ENCODE measurements at regions not wholly inside any gene's neighbourhood (a gene's known extent, or its start where the extent isn't known, plus 50 kb on each side); places are given as distances from the start of the nearest gene placed in this dataset.

GRCh38 chr18:73556904-73557303 is 590.7 kb downstream of the FBXO15 start:
- Histone ChIP-seq H4K20me1 (ENCODE audit: insufficient read depth, low read length, poor library complexity, severe bottlenecking) (no peaks in the 10 kb centered on the region), H3K36me3 (ENCODE audit: insufficient read depth, low read length) (no peaks in the 10 kb centered on the region), H3K79me2 (ENCODE audit: insufficient read depth, low read length) (no peaks in the 10 kb centered on the region), H3F3A (ENCODE audit: low read depth) (no peaks in the 10 kb centered on the region), H3K27me3 (ENCODE audit: insufficient read depth, low read length, poor library complexity, severe bottlenecking) (no peaks in the 10 kb centered on the region), H3K9me3 (ENCODE audit: insufficient read depth, low read depth, low read length) (no peaks in the 10 kb centered on the region), H3K4me1 (ENCODE audit: insufficient read depth, low read length, poor library complexity, severe bottlenecking) (no peaks in the 10 kb centered on the region), H2AFZ (ENCODE audit: low read length) (no peak overlapping the region), H3K9ac (ENCODE audit: low read depth, low read length, poor library complexity, severe bottlenecking) (no peak overlapping the region), H3K4me3 (ENCODE audit: low read length, poor library complexity, severe bottlenecking) (no peak overlapping the region), H3K9me2 (replicated peaks; ENCODE audit: low read depth, low read length) (no peaks in the 10 kb centered on the region), H3K4me2 (ENCODE audit: low read depth, low read length, poor library complexity, severe bottlenecking) (no peak overlapping the region)
- TF ChIP-seq CTCF (conservative IDR thresholded peaks at IDR 0.05; ENCODE audit: low read length) (no peak), EZH2phosphoT487 (IDR thresholded peaks at IDR 0.05; ENCODE audit: borderline replicate concordance) (no peak)

DNA sequence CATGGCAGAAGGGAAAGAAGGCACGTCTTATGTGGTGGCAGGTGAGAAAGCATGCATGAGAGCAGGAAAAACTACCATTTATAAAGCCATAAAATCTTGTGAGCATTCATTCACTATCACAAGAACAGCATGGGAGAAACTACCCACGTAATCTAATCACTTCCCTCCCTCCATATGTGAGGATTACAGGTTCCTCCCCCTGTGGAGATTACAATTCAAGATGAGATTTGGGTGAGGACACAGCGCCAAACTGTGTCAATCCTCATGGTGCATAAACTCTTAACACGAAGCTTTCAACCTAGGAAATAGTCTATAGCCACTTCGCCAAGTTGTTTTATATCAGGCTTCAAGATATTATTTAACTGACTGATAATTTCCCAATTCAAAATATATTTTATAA is 595.5 kb downstream of the FBXO15 start:
- H3K4me3 ChIP-seq (ENCODE audit: low read length, poor library complexity, severe bottlenecking): no peak overlapping the region
- no peak overlapping the region for H2AFZ ChIP-seq (ENCODE audit: low read length)

GRCh38 chr18:73551211-73551610 is 596.4 kb downstream of the FBXO15 start:
- Histone ChIP-seq H4K20me1 (ENCODE audit: insufficient read depth, low read length, poor library complexity, severe bottlenecking) (no peaks in the 10 kb centered on the region), H3K36me3 (ENCODE audit: insufficient read depth, low read length) (no peaks in the 10 kb centered on the region), H2AFZ (ENCODE audit: low read length) (no peak overlapping the region), H3K4me3 (ENCODE audit: low read length, poor library complexity, severe bottlenecking) (no peak overlapping the region), H3K4me1 (ENCODE audit: insufficient read depth, low read length, poor library complexity, severe bottlenecking) (no peaks in the 10 kb centered on the region), H3K9me2 (replicated peaks; ENCODE audit: low read depth, low read length) (no peaks in the 10 kb centered on the region), H3K4me2 (ENCODE audit: low read depth, low read length, poor library complexity, severe bottlenecking) (no peak overlapping the region), H3K9ac (ENCODE audit: low read depth, low read length, poor library complexity, severe bottlenecking) (no peak overlapping the region), H3K79me2 (ENCODE audit: insufficient read depth, low read length) (no peaks in the 10 kb centered on the region), H3K9me3 (ENCODE audit: insufficient read depth, low read depth, low read length) (no peaks in the 10 kb centered on the region), H3K27me3 (ENCODE audit: insufficient read depth, low read length, poor library complexity, severe bottlenecking) (no peaks in the 10 kb centered on the region), H3F3A (ENCODE audit: low read depth) (no peaks in the 10 kb centered on the region)
- no peak for TF ChIP-seq EZH2phosphoT487 (IDR thresholded peaks at IDR 0.05; ENCODE audit: borderline replicate concordance)
- no peak for TF ChIP-seq CTCF (conservative IDR thresholded peaks at IDR 0.05; ENCODE audit: low read length)

More for the DNA sequence above, 595.5 kb downstream of the FBXO15 start:
- no peaks in the 10 kb centered on the region for H3K36me3 ChIP-seq (ENCODE audit: insufficient read depth, low read length)
- no peak overlapping the region for H3K9ac ChIP-seq (ENCODE audit: low read depth, low read length, poor library complexity, severe bottlenecking)
- TF ChIP-seq EZH2phosphoT487 (IDR thresholded peaks at IDR 0.05; ENCODE audit: borderline replicate concordance) (no peak), CTCF (conservative IDR thresholded peaks at IDR 0.05; ENCODE audit: low read length) (no peak)
- no peaks in the 10 kb centered on the region for H3K9me3 ChIP-seq (ENCODE audit: insufficient read depth, low read depth, low read length)
- H3K27me3 ChIP-seq (ENCODE audit: insufficient read depth, low read length, poor library complexity, severe bottlenecking): no peaks in the 10 kb centered on the region
- no peaks in the 10 kb centered on the region for H3K9me2 ChIP-seq (replicated peaks; ENCODE audit: low read depth, low read length)
- no peaks in the 10 kb centered on the region for H3K79me2 ChIP-seq (ENCODE audit: insufficient read depth, low read length)
- H3K4me2 ChIP-seq (ENCODE audit: low read depth, low read length, poor library complexity, severe bottlenecking): no peak overlapping the region
- H3F3A ChIP-seq (ENCODE audit: low read depth): no peaks in the 10 kb centered on the region
- H4K20me1 ChIP-seq (ENCODE audit: insufficient read depth, low read length, poor library complexity, severe bottlenecking): no peaks in the 10 kb centered on the region
- H3K4me1 ChIP-seq (ENCODE audit: insufficient read depth, low read length, poor library complexity, severe bottlenecking): no peaks in the 10 kb centered on the region

Data from Loucy (cell line).